GM23248 (cell line): ENCODE measurements at regions not wholly inside any gene's neighbourhood (a gene's known extent, or its start where the extent isn't known, plus 50 kb on each side); places are given as distances from the start of the nearest gene placed in this dataset.

ENCODE experiments used
- EZH2 ChIP-seq: fragments of 200-600 bp; sonication (generic); IDR thresholded peaks from 2 replicates; pipeline ENCODE4 v1.6.1; 2018; ENCODE audit warnings: antibody characterized with exemption, mild to moderate bottlenecking; ENCODE audit not compliant: insufficient read depth, poor library complexity, severe bottlenecking
- EZH2phosphoT487 ChIP-seq: fragments of 200-600 bp; sonication (generic); IDR thresholded peaks from 2 replicates; pipeline ENCODE4 v1.6.1; 2018; ENCODE audit warnings: antibody characterized with exemption, moderate library complexity, mild to moderate bottlenecking, low read depth; ENCODE audit not compliant: insufficient read depth

DNA sequence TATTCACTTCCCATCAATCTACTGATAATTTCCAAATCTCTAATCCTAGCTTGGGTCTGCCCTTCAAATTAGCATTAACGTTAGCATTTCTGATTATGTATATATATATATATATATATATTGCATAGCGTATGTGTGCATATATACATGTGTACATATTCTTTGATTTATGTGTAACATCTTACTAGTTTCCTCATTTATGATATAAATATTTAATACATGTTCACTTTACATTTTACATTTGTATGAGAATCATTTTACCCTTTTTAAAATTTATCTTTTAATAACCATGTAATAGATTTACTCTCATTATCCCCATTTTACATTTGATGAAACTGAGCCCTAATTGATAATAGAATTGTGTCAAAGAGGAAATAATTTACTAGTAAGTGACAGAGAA is 164.7 kb downstream of the ZNF648 start:
- TF ChIP-seq EZH2phosphoT487 = no peak
- no peak for TF ChIP-seq EZH2
